Activated naive CD8-positive, alpha-beta T cell (primary cell): ENCODE measurements at regions not wholly inside any gene's neighbourhood (a gene's known extent, or its start where the extent isn't known, plus 50 kb on each side); places are given as distances from the start of the nearest gene placed in this dataset.
"Not testable (repeated sequence)": the region's sequence is repeated elsewhere in the genome, so short reads cannot be mapped to it uniquely, and the experiment has no call there.

ENCODE experiments used
- H3K27ac Mint-ChIP-seq: one replicate; pipeline ENCODE4 v1.8.0; 2021; ENCODE audit warnings: mixed read lengths
- H3K27me3 Mint-ChIP-seq: one replicate; pipeline ENCODE4 v1.8.0; 2021; ENCODE audit warnings: mixed read lengths
- H3K36me3 Mint-ChIP-seq: one replicate; pipeline ENCODE4 v1.8.0; 2021; ENCODE audit warnings: mixed read lengths
- H3K4me1 Mint-ChIP-seq: one replicate; pipeline ENCODE4 v1.8.0; 2021; ENCODE audit warnings: low read depth, mixed read lengths
- H3K4me3 Mint-ChIP-seq: one replicate; pipeline ENCODE4 v1.8.0; 2021; ENCODE audit warnings: mild to moderate bottlenecking, mixed read lengths
- H3K9me3 Mint-ChIP-seq: one replicate; pipeline ENCODE4 v1.8.0; 2021; ENCODE audit warnings: low read depth, mixed read lengths

GRCh38 chr9:85331626-85332025 lies 410.1 kb downstream of the AGTPBP1 start:
- H3K4me1 Mint-ChIP-seq = no peaks in the 10 kb centered on the region
- H3K36me3 Mint-ChIP-seq = no peaks in the 10 kb centered on the region
- H3K9me3 Mint-ChIP-seq = no peaks in the 10 kb centered on the region
- peaks cover 2% of the 10 kb centered on the region for H3K27me3 Mint-ChIP-seq
- H3K4me3 Mint-ChIP-seq = no peak overlapping the region
- H3K27ac Mint-ChIP-seq = no peak overlapping the region

- H3K27me3 Mint-ChIP-seq = peaks cover 6% of the 10 kb centered on the region
- no peak overlapping the region for H3K4me3 Mint-ChIP-seq
- peaks cover 8% of the 10 kb centered on the region for H3K9me3 Mint-ChIP-seq
- no peaks in the 10 kb centered on the region for H3K36me3 Mint-ChIP-seq
- H3K4me1 Mint-ChIP-seq = no peaks in the 10 kb centered on the region
- H3K27ac Mint-ChIP-seq = no peak overlapping the region
These were observed 419.2 kb downstream of the AGTPBP1 start for GRCh38 chr9:85322592-85322991.

GRCh38 chr9:85321561-85321960 lies 420.2 kb downstream of the AGTPBP1 start:
- peaks cover 8% of the 10 kb centered on the region for H3K9me3 Mint-ChIP-seq
- no peaks in the 10 kb centered on the region for H3K36me3 Mint-ChIP-seq
- H3K4me1 Mint-ChIP-seq = no peaks in the 10 kb centered on the region
- H3K4me3 Mint-ChIP-seq = no peak overlapping the region
- no peak overlapping the region for H3K27ac Mint-ChIP-seq
- peaks cover 6% of the 10 kb centered on the region for H3K27me3 Mint-ChIP-seq

GRCh38 chr9:85319936-85320656 lies 421.7 kb downstream of the AGTPBP1 start:
- Mint-ChIP-seq H3K4me1 (no peaks in the 10 kb centered on the region), H3K36me3 (no peaks in the 10 kb centered on the region), H3K9me3 (peaks cover 1% of the 10 kb centered on the region), H3K27ac (no peak overlapping the region), H3K4me3 (no peak overlapping the region), H3K27me3 (no peaks in the 10 kb centered on the region)

GRCh38 chr9:85315535-85315934 lies 426.2 kb downstream of the AGTPBP1 start:
- H3K36me3 Mint-ChIP-seq = not testable (repeated sequence)

GRCh38 chr9:85310573-85310972 lies 431.2 kb downstream of the AGTPBP1 start:
- Mint-ChIP-seq H3K4me1 (no peaks in the 10 kb centered on the region), H3K27me3 (peaks cover 3% of the 10 kb centered on the region), H3K4me3 (no peak overlapping the region), H3K9me3 (peaks cover 12% of the 10 kb centered on the region), H3K36me3 (no peaks in the 10 kb centered on the region), H3K27ac (no peak overlapping the region)

More at GRCh38 chr9:85315535-85315934, 426.2 kb downstream of the AGTPBP1 start:
- H3K4me3 Mint-ChIP-seq, H3K27ac Mint-ChIP-seq, H3K4me1 Mint-ChIP-seq, H3K27me3 Mint-ChIP-seq: not testable (repeated sequence)
- peaks cover 12% of the 10 kb centered on the region for H3K9me3 Mint-ChIP-seq

GRCh38 chr9:85303757-85304134 lies 438.0 kb downstream of the AGTPBP1 start:
- Mint-ChIP-seq H3K4me1 (no peaks in the 10 kb centered on the region), H3K4me3 (no peak overlapping the region), H3K9me3 (no peaks in the 10 kb centered on the region)

GRCh38 chr9:85302938-85303756 lies 438.6 kb downstream of the AGTPBP1 start:
- H3K27ac Mint-ChIP-seq = no peak overlapping the region
- no peaks in the 10 kb centered on the region for H3K9me3 Mint-ChIP-seq
- H3K36me3 Mint-ChIP-seq = no peaks in the 10 kb centered on the region
- peaks cover 2% of the 10 kb centered on the region for H3K27me3 Mint-ChIP-seq
- no peaks in the 10 kb centered on the region for H3K4me1 Mint-ChIP-seq
- H3K4me3 Mint-ChIP-seq = no peak overlapping the region

More at GRCh38 chr9:85303757-85304134, 438.0 kb downstream of the AGTPBP1 start:
- H3K27me3 Mint-ChIP-seq = peaks cover under 1% of the 10 kb centered on the region
- H3K27ac Mint-ChIP-seq = no peak overlapping the region
- H3K36me3 Mint-ChIP-seq = no peaks in the 10 kb centered on the region

GRCh38 chr9:85298499-85298898 lies 443.3 kb downstream of the AGTPBP1 start:
- peaks cover 17% of the 10 kb centered on the region for H3K27me3 Mint-ChIP-seq

GRCh38 chr9:85295244-85295643 lies 446.5 kb downstream of the AGTPBP1 start:
- H3K27ac Mint-ChIP-seq, H3K9me3 Mint-ChIP-seq, H3K4me3 Mint-ChIP-seq, H3K36me3 Mint-ChIP-seq: not testable (repeated sequence)
- Mint-ChIP-seq H3K27me3 (peaks cover 22% of the 10 kb centered on the region), H3K4me1 (peaks cover 17% of the 10 kb centered on the region)

More at GRCh38 chr9:85298499-85298898, 443.3 kb downstream of the AGTPBP1 start:
- Mint-ChIP-seq H3K4me1 (no peaks in the 10 kb centered on the region), H3K9me3 (no peaks in the 10 kb centered on the region), H3K36me3 (no peaks in the 10 kb centered on the region), H3K4me3 (no peak overlapping the region), H3K27ac (no peak overlapping the region)

- H3K4me3 Mint-ChIP-seq = no peak overlapping the region
- no peak overlapping the region for H3K27ac Mint-ChIP-seq
- no peaks in the 10 kb centered on the region for H3K9me3 Mint-ChIP-seq
- no peaks in the 10 kb centered on the region for H3K36me3 Mint-ChIP-seq
- peaks cover 18% of the 10 kb centered on the region for H3K27me3 Mint-ChIP-seq
- H3K4me1 Mint-ChIP-seq = peaks cover 31% of the 10 kb centered on the region
These were observed 449.5 kb downstream of the AGTPBP1 start for GRCh38 chr9:85292261-85292660.

GRCh38 chr9:85291266-85291665 lies 450.5 kb downstream of the AGTPBP1 start:
- Mint-ChIP-seq H3K27me3 (peaks cover 15% of the 10 kb centered on the region), H3K4me3 (no peak overlapping the region), H3K9me3 (no peaks in the 10 kb centered on the region), H3K4me1 (peaks cover 31% of the 10 kb centered on the region), H3K36me3 (no peaks in the 10 kb centered on the region), H3K27ac (no peak overlapping the region)

- H3K9me3 Mint-ChIP-seq = no peaks in the 10 kb centered on the region
These were observed 451.7 kb downstream of the AGTPBP1 start for GRCh38 chr9:85290019-85290418.

GRCh38 chr9:85289142-85289541 lies 452.6 kb downstream of the AGTPBP1 start:
- Mint-ChIP-seq H3K4me1 (peaks cover 31% of the 10 kb centered on the region), H3K27me3 (peaks cover 8% of the 10 kb centered on the region), H3K36me3 (no peaks in the 10 kb centered on the region), H3K27ac (no peak overlapping the region), H3K9me3 (no peaks in the 10 kb centered on the region), H3K4me3 (no peak overlapping the region)

More at GRCh38 chr9:85290019-85290418, 451.7 kb downstream of the AGTPBP1 start:
- Mint-ChIP-seq H3K27ac (no peak overlapping the region), H3K36me3 (no peaks in the 10 kb centered on the region), H3K27me3 (peaks cover 14% of the 10 kb centered on the region), H3K4me1 (peaks cover 31% of the 10 kb centered on the region), H3K4me3 (peak overlapping the region; percentile 66)

- Mint-ChIP-seq H3K4me3 (no peak overlapping the region), H3K4me1 (peaks cover 3% of the 10 kb centered on the region), H3K36me3 (no peaks in the 10 kb centered on the region), H3K9me3 (no peaks in the 10 kb centered on the region), H3K27ac (no peak overlapping the region), H3K27me3 (peaks cover 11% of the 10 kb centered on the region)
These were observed 458.3 kb downstream of the AGTPBP1 start for GRCh38 chr9:85283421-85283820.
